Parathyroid adenoma (tissue), 2 donors: ENCODE measurements at regions not wholly inside any gene's neighbourhood (a gene's known extent, or its start where the extent isn't known, plus 50 kb on each side); places are given as distances from the start of the nearest gene placed in this dataset.
A peak's percentile ranks its signal among the peaks of the same experiment; 100 is the strongest.

Source experiments
- H2AFZ ChIP-seq: fragments of 300-600 bp; sonication (generic); one replicate; pipeline ENCODE4 v1.7.0; 2017; ENCODE audit warnings: antibody characterized with exemption, mild to moderate bottlenecking
- H3K27ac ChIP-seq: fragments of 300-600 bp; sonication (generic); one replicate; pipeline ENCODE4 v1.7.0; 2017
- H3K27me3 ChIP-seq: fragments of 300-600 bp; sonication (generic); one replicate; pipeline ENCODE4 v1.7.0; 2017; ENCODE audit warnings: low read length; ENCODE audit not compliant: control insufficient read depth, insufficient read depth
- H3K36me3 ChIP-seq: fragments of 300-600 bp; sonication (generic); one replicate; pipeline ENCODE4 v1.7.0; 2017; ENCODE audit warnings: low read length; ENCODE audit not compliant: control insufficient read depth, insufficient read depth
- H3K4me1 ChIP-seq: fragments of 300-600 bp; sonication (generic); one replicate; pipeline ENCODE4 v1.7.0; 2017; ENCODE audit warnings: control low read depth
- H3K4me2 ChIP-seq: fragments of 300-600 bp; sonication (generic); one replicate; pipeline ENCODE4 v1.7.0; 2017; ENCODE audit warnings: low read length
- H3K4me3 ChIP-seq: fragments of 300-600 bp; sonication (generic); one replicate; pipeline ENCODE4 v1.7.0; 2017; ENCODE audit warnings: low read depth, low read length
- H3K79me2 ChIP-seq: fragments of 300-600 bp; sonication (generic); one replicate; pipeline ENCODE4 v1.7.0; 2017; ENCODE audit warnings: control low read depth
- H3K9ac ChIP-seq: fragments of 300-600 bp; sonication (generic); one replicate; pipeline ENCODE4 v1.7.0; 2017; ENCODE audit warnings: mild to moderate bottlenecking
- H3K9me3 ChIP-seq: fragments of 300-600 bp; sonication (generic); one replicate; pipeline ENCODE4 v1.7.0; 2017; ENCODE audit warnings: low read length; ENCODE audit not compliant: control insufficient read depth
- TF ChIP-seq, protein P1 (sequence below): fragments of 300-600 bp; sonication (generic); IDR thresholded peaks from one replicate; pipeline ENCODE4 v1.7.0; 2017; ENCODE audit warnings: antibody characterized with exemption, mild to moderate bottlenecking
- donor health status: primary hyperparathyroidism.

DNA sequence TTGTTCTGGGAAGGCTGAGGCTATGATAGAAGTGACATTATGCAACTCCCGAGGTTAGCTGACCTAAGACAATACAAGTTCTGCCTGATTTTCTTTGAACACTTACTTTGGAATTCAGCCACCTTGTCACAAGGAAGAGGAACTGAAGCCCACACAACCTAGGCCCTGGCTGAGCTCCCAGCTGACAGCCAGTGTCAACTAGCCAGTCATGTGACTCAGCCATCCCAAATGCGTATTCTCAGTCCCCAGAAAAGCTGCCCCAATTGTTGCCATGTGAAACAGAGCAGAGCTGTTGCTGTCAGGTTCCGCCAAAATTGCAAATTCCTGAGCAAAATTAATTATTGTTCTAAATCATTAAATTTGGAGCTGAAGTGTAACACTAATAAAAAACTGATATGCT, 1010.0 kb downstream of the XPNPEP1 start:
- no peaks in the 10 kb centered on the region for H3K27me3 ChIP-seq
- H3K27ac ChIP-seq = no peak overlapping the region
- no peaks in the 10 kb centered on the region for H3K36me3 ChIP-seq
- H3K9me3 ChIP-seq = no peaks in the 10 kb centered on the region
- no peaks in the 10 kb centered on the region for H3K4me1 ChIP-seq
- H2AFZ ChIP-seq = no peak overlapping the region
- H3K9ac ChIP-seq = no peak overlapping the region
- H3K4me2 ChIP-seq = no peak overlapping the region
- TF ChIP-seq, protein P1, sequence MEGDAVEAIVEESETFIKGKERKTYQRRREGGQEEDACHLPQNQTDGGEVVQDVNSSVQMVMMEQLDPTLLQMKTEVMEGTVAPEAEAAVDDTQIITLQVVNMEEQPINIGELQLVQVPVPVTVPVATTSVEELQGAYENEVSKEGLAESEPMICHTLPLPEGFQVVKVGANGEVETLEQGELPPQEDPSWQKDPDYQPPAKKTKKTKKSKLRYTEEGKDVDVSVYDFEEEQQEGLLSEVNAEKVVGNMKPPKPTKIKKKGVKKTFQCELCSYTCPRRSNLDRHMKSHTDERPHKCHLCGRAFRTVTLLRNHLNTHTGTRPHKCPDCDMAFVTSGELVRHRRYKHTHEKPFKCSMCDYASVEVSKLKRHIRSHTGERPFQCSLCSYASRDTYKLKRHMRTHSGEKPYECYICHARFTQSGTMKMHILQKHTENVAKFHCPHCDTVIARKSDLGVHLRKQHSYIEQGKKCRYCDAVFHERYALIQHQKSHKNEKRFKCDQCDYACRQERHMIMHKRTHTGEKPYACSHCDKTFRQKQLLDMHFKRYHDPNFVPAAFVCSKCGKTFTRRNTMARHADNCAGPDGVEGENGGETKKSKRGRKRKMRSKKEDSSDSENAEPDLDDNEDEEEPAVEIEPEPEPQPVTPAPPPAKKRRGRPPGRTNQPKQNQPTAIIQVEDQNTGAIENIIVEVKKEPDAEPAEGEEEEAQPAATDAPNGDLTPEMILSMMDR = no peak
- no peaks in the 10 kb centered on the region for H3K79me2 ChIP-seq
- no peak overlapping the region for H3K4me3 ChIP-seq

DNA sequence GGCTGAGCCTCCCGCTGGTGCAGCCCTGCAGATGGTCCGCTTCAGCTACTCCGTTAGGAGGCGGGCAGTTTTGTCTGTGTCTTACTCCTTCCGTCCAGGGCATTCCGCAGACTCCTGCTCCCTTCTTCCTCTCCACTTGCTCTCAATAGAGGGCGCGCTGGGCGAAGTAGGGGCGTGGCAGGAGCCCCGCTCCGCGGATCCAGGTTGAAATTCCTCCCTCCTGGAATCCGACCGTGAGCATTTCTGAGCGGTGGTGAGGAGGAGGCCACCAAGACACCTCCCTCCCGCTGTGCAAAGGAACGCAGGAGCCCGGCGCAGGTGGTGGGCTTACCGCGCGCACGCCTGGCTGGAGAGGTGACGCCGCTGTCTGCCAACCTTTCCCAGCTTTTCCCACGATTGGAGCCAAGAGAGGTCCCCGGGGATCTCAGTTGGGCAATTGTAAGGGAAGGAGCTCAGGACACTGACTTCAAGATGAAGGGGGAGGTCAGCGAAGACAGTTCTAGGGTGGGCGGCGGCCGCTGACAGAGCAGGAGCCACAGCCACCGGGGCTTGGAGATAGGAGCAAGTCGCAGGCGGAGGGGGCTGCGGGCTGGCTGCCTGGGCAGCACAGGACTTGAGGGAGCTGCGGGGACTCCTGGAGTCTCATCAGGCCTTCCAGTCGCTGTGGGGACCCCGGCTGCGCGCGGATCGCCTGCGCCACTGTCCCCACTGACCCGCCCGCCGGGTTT, 1011.3 kb downstream of the XPNPEP1 start:
- TF ChIP-seq, protein P1 = peak; percentile 21
- H3K27me3 ChIP-seq = no peaks in the 10 kb centered on the region
- no peaks in the 10 kb centered on the region for H3K36me3 ChIP-seq
- no peaks in the 10 kb centered on the region for H3K79me2 ChIP-seq
- peak overlapping the region; percentile 59 for H2AFZ ChIP-seq
- no peak overlapping the region for H3K9ac ChIP-seq
- H3K4me2 ChIP-seq = peak overlapping the region; percentile 82
- H3K4me1 ChIP-seq = no peaks in the 10 kb centered on the region
- no peaks in the 10 kb centered on the region for H3K9me3 ChIP-seq
- H3K27ac ChIP-seq = no peak overlapping the region
- peak overlapping the region; percentile 30 for H3K4me3 ChIP-seq

DNA sequence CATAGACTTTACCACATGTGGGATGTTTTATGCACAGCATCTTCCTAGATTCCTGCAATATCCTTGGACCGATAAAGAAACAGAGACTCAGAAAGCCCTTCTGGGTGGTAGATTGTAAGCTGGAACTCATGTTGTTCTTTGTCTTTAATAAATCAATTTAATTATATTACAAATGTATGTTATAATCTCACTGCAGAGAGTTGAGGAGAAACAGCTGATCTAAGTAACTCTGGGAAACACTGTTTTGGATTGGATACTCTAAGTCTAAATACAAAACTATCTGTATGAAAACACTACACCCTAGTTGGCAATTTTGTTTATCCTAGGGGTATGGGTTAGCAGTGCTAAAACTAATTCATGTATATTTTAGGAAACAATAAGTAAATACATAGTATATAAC, 1015.2 kb downstream of the XPNPEP1 start:
- TF ChIP-seq, protein P1 = no peak
- Histone ChIP-seq H3K4me2 (no peak overlapping the region), H3K27me3 (no peaks in the 10 kb centered on the region), H3K27ac (no peak overlapping the region), H3K9me3 (no peaks in the 10 kb centered on the region), H3K79me2 (no peaks in the 10 kb centered on the region), H3K4me1 (no peaks in the 10 kb centered on the region), H3K36me3 (no peaks in the 10 kb centered on the region), H2AFZ (no peak overlapping the region), H3K4me3 (no peak overlapping the region), H3K9ac (no peak overlapping the region)

DNA sequence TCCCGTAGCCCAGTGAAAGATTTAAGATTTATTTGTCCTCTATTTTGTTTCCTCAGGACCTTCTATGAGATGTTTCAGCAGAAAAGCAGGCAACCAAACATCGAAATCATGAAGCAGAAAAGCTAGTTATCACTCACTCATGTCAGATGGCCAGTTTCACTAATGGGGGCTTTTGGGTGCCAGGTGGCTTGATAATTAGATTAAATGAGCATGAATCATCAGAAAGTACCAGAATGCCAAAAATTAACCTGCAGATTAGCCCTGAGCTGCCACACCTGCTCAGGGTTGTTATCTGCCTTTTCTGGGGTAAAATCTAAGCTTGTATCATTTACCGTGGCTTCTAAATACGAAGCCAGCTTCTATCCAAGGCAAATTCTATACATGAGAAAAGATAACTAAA, 1017.5 kb downstream of the XPNPEP1 start:
- Histone ChIP-seq H3K4me1 (no peaks in the 10 kb centered on the region), H3K79me2 (no peaks in the 10 kb centered on the region), H3K27me3 (no peaks in the 10 kb centered on the region), H3K9me3 (no peaks in the 10 kb centered on the region), H3K4me3 (no peak overlapping the region), H2AFZ (no peak overlapping the region), H3K27ac (no peak overlapping the region), H3K9ac (no peak overlapping the region), H3K36me3 (no peaks in the 10 kb centered on the region), H3K4me2 (no peak overlapping the region)
- TF ChIP-seq, protein P1 = no peak

DNA sequence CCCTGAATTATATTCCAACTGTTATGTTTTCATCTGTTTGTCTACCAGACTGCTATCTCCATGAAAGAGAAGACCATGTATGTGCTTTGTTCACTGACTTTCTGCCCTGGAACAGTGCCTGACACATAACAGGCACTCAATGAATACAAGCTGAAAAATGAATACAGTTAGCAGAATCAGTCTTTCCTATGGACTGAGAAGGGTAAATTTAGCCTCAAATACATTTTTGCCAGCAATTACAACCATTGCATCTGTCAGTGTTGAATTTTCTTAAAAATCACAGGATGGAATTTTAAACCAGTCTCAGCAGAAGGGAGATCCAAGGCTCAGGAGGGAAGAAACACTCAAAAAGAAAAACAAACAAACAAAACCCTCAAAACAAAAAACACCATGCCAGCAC, 1018.1 kb downstream of the XPNPEP1 start:
- Histone ChIP-seq H3K36me3 (no peaks in the 10 kb centered on the region), H3K27me3 (no peaks in the 10 kb centered on the region), H3K4me1 (no peaks in the 10 kb centered on the region), H3K4me3 (no peak overlapping the region), H3K9me3 (no peaks in the 10 kb centered on the region), H3K4me2 (no peak overlapping the region), H3K9ac (no peak overlapping the region), H3K79me2 (no peaks in the 10 kb centered on the region), H3K27ac (no peak overlapping the region), H2AFZ (no peak overlapping the region)
- TF ChIP-seq, protein P1 = no peak
